K562 (cell line): ENCODE measurements at regions not wholly inside any gene's neighbourhood (a gene's known extent, or its start where the extent isn't known, plus 50 kb on each side); places are given as distances from the start of the nearest gene placed in this dataset.

Experiments
- ATAC-seq: fragments of 200-7000 bp; cut with Tn5 transposase; 3 replicates; pipeline ENCODE4 v1.9.1; 2020; ENCODE audit warnings: moderate library complexity
- BruUV-seq: library from RNA; stranded (reverse); fragments of 400-500 nt; replicated peaks from 2 replicates; lab custom pipeline; 2021; lab: Mats Ljungman, UMichigan
- CTCF ChIA-PET: fragments of 300-600 bp; formaldehyde crosslinking; extraction: SDS; loops from one replicate; lab custom pipeline; 2021; ENCODE audit warnings: low intra/inter-chr PET ratio; lab: Yijun Ruan, JAX
- POLR2A ChIA-PET: fragments of 300-600, 350-650 bp; sonication (Branson Sonifier 250); formaldehyde crosslinking; extraction: SDS; loops from one replicate; lab custom pipeline; 2021; ENCODE audit warnings: antibody characterized with exemption, inconsistent platforms; lab: Yijun Ruan, JAX
- DNase-seq, 4 experiments: peaks; one replicate each; pipeline versions ENCODE4 v3.0.0 to v3.0.0-alpha.2; 2011 to 2018; ENCODE audit warnings: low spot score in 3 of 4, mixed read lengths in 3 of 4; ENCODE audit errors: extremely low read depth in 1 of 4
- FAIRE-seq: peaks from 2 replicates; lab custom pipeline; 2011; peaks lifted over from hg19 to GRCh38; lab: Jason Lieb, UNC
- H2AFZ ChIP-seq: 2 replicates; pipeline ENCODE4 v1.6.0; 2011; ENCODE audit warnings: low read depth, low read length, control low read depth, inconsistent platforms
- H3K27ac ChIP-seq: fragments of 200-600 bp; 3 replicates; pipeline ENCODE4 v1.8.0; 2011; ENCODE audit warnings: low read depth, mild to moderate bottlenecking, control low read depth, inconsistent platforms, low read length, moderate library complexity, mixed read lengths; ENCODE audit errors: extremely low read depth
- H3K27me3 ChIP-seq, 2 experiments: fragments of 300-600 bp in 1 of 2; 2 replicates in 1 of 2; 3 replicates in 1 of 2; pipeline versions ENCODE4 v1.6.0 to v1.8.0; 2011; ENCODE audit warnings: inconsistent platforms in 2 of 2, low read length in 2 of 2, mild to moderate bottlenecking in 1 of 2, mixed read lengths in 1 of 2, moderate library complexity in 1 of 2; ENCODE audit not compliant: control insufficient read depth in 2 of 2, insufficient read depth in 2 of 2
- H3K36me3 ChIP-seq: fragments of 300-600 bp; 3 replicates; pipeline ENCODE4 v1.8.0; 2011; ENCODE audit warnings: mild to moderate bottlenecking, low read length, inconsistent platforms; ENCODE audit not compliant: control insufficient read depth, insufficient read depth
- H3K4me1 ChIP-seq, 2 experiments: fragments of 200-600 bp in 1 of 2; replicated peaks in 1 of 2; 2 replicates in 1 of 2; 3 replicates in 1 of 2; pipeline versions ENCODE4 v1.5.1 to v1.8.0; 2011; ENCODE audit warnings: inconsistent platforms in 2 of 2, low read length in 2 of 2, mild to moderate bottlenecking in 1 of 2, mixed read lengths in 1 of 2, moderate library complexity in 1 of 2; ENCODE audit not compliant: control insufficient read depth in 2 of 2, insufficient read depth in 2 of 2
- H3K4me2 ChIP-seq: 2 replicates; pipeline ENCODE4 v1.6.1; 2011; ENCODE audit warnings: low read length, control low read depth, inconsistent platforms, mixed read lengths; ENCODE audit not compliant: insufficient read depth
- H3K4me3 ChIP-seq: fragments of 200-600 bp; sonication (generic), shearing (Covaris generic); 2 replicates; pipeline ENCODE4 v1.5.1; 2016; ENCODE audit warnings: control low read depth, inconsistent platforms
- H3K79me2 ChIP-seq: fragments of 200-600 bp; 3 replicates; pipeline ENCODE4 v1.8.0; 2011; ENCODE audit warnings: low read length, inconsistent platforms; ENCODE audit not compliant: control insufficient read depth, insufficient read depth
- H3K9ac ChIP-seq, 2 experiments: 2 replicates each; pipeline versions ENCODE4 v1.6.0 to v1.6.1; 2011; ENCODE audit warnings: low read depth in 2 of 2, low read length in 2 of 2, control low read depth in 1 of 2, inconsistent platforms in 1 of 2, mild to moderate bottlenecking in 1 of 2, mixed read lengths in 1 of 2; ENCODE audit not compliant: insufficient read depth in 1 of 2
- H3K9me1 ChIP-seq: one replicate; pipeline ENCODE4 v1.6.0; 2011; ENCODE audit warnings: inconsistent platforms, mild to moderate bottlenecking, low read length, moderate library complexity; ENCODE audit not compliant: control insufficient read depth, insufficient read depth
- H3K9me3 ChIP-seq: replicated peaks from 2 replicates; pipeline ENCODE4 v1.5.1; 2011; ENCODE audit warnings: low read depth, low read length, inconsistent platforms; ENCODE audit not compliant: control insufficient read depth, insufficient read depth
- H4K20me1 ChIP-seq: replicated peaks from 2 replicates; pipeline ENCODE4 v1.6.1; 2011; ENCODE audit warnings: low read length, inconsistent platforms, mixed read lengths; ENCODE audit not compliant: control insufficient read depth, insufficient read depth
- HDAC3 ChIP-seq: fragments of 450-650 bp; IDR thresholded peaks from 2 replicates; pipeline ENCODE4 v1.6.1; 2018; ENCODE audit warnings: borderline replicate concordance, mild to moderate bottlenecking, moderate library complexity; ENCODE audit not compliant: partially characterized antibody
- MCM2 ChIP-seq: fragments of 450-650 bp; IDR thresholded peaks from 2 replicates; pipeline ENCODE4 v1.6.1; 2017; ENCODE audit warnings: low read depth, mild to moderate bottlenecking
- ZC3H4 ChIP-seq: sonication (generic); formaldehyde crosslinking; IDR thresholded peaks from 2 replicates; pipeline ENCODE4 v1.9.0; 2021; ENCODE audit warnings: missing genetic modification reagents, borderline replicate concordance
- ZKSCAN8 ChIP-seq: fragments of 200-800 bp; sonication (Bioruptor generic); IDR thresholded peaks from 2 replicates; pipeline ENCODE4 v1.6.1; 2016; ENCODE audit warnings: missing genetic modification characterization, missing compliant biosample characterization
- ZNF197 ChIP-seq: fragments of 200-800 bp; sonication (Bioruptor generic); IDR thresholded peaks from 2 replicates; pipeline ENCODE4 v1.6.1; 2016; ENCODE audit warnings: low read depth, missing genetic modification characterization, missing compliant biosample characterization
- whole genome bisulfite sequencing: fragments of 100-300 bp; shearing (Covaris generic); methylation state at CpG from one replicate; pipeline ENCODE4 v1.1.6; 2016; ENCODE audit warnings: low coverage, mixed read lengths; ENCODE audit not compliant: insufficient coverage; ENCODE audit errors: missing lambda C conversion rate; 5-methylcytosine and 5-hydroxymethylcytosine counted together
- in situ Hi-C: fragments of 300-500 bp; cut with MboI; formaldehyde crosslinking; loops from 4 replicates; pipeline ENCODE4 v1.15.0; 2018; ENCODE audit warnings: inconsistent platforms, mixed read lengths
- intact Hi-C: fragments of 100-400 bp; cut with micrococcal nuclease; formaldehyde crosslinking; loops from 2 replicates; pipeline ENCODE4 v1.14.2; 2022
- TF ChIP-seq, protein P1 (sequence below): IDR thresholded peaks from 3 replicates; pipeline ENCODE4 v1.6.1; 2011; ENCODE audit warnings: borderline replicate concordance, mild to moderate bottlenecking; ENCODE audit not compliant: insufficient read length, insufficient read depth

DNA sequence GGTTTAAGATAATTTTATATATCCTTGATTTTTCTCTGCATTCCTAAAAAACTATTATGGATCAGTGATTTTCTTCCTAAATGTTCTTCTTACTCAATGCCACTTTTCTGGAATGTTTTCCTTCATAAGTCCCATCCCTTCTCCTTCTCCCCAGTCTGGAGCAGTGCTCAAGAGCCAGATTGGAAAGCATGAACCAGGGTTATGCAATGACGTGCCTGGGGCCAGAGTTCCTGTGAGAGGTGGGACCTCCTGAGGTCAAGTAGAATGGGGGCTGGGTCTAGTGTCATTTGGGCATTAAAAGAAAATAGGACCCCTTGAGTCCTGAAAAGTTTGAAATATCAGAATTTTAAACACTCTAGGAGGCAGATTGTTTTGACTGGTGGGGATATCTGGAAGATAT, 132.0 kb upstream of the NPY start:
- H3K4me1 ChIP-seq: no peaks in the 10 kb centered on the region
- H3K9me3 ChIP-seq: no peaks in the 10 kb centered on the region
- H3K4me3 ChIP-seq: no peak overlapping the region
- FAIRE-seq: no peak
- no TSS peak for BruUV-seq
- TF ChIP-seq ZNF197 (CRISPR knock-in tag) (no peak), HDAC3 (no peak), ZKSCAN8 (CRISPR knock-in tag) (no peak), ZC3H4 (CRISPR knock-in tag) (no peak), MCM2 (no peak)
- TF ChIP-seq, protein P1, sequence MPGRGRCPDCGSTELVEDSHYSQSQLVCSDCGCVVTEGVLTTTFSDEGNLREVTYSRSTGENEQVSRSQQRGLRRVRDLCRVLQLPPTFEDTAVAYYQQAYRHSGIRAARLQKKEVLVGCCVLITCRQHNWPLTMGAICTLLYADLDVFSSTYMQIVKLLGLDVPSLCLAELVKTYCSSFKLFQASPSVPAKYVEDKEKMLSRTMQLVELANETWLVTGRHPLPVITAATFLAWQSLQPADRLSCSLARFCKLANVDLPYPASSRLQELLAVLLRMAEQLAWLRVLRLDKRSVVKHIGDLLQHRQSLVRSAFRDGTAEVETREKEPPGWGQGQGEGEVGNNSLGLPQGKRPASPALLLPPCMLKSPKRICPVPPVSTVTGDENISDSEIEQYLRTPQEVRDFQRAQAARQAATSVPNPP: no peak
- intact Hi-C loops (no loop called here), in situ Hi-C loops (no loop called here)
- ChIA-PET POLR2A (interaction anchor here (0.6 kb wide), 1 partner anchor 1158 kb away, joined by 3 read pairs; no protein-coding TSS in a partner anchor), CTCF (no interaction called here)
- H4K20me1 ChIP-seq: no peaks in the 10 kb centered on the region
- no peaks in the 10 kb centered on the region for H3K79me2 ChIP-seq
- no peak overlapping the region for H3K27ac ChIP-seq
- no peaks in the 10 kb centered on the region for H3K36me3 ChIP-seq
- no peak for ATAC-seq
- H3K4me2 ChIP-seq: no peak overlapping the region
- H3K27me3 ChIP-seq: no peaks in the 10 kb centered on the region
- H3K9ac ChIP-seq: no peak overlapping the region
- 0% methylated on average over 1 of the region's 1 CpG for WGBS
- H3K9me1 ChIP-seq: no peaks in the 10 kb centered on the region
- H2AFZ ChIP-seq: no peak overlapping the region
- no peak for DNase-seq
